SU-DHL-6 (cell line): ENCODE measurements at regions not wholly inside any gene's neighbourhood (a gene's known extent, or its start where the extent isn't known, plus 50 kb on each side); places are given as distances from the start of the nearest gene placed in this dataset.

Source experiments
- H2AFZ ChIP-seq: fragments of 200-600 bp; sonication (generic); 2 replicates; pipeline ENCODE4 v1.6.1; 2014; ENCODE audit warnings: low read depth, mild to moderate bottlenecking, moderate library complexity, mixed read lengths, antibody characterized with exemption, low read length; ENCODE audit not compliant: severe bottlenecking
- H3F3A ChIP-seq: fragments of 200-600 bp; shearing (Covaris generic); 2 replicates; pipeline ENCODE4 v1.6.0; 2016; ENCODE audit warnings: antibody characterized with exemption, mild to moderate bottlenecking; ENCODE audit not compliant: insufficient read depth
- H3K27ac ChIP-seq: fragments of 200-600 bp; sonication (generic); 2 replicates; pipeline ENCODE4 v1.5.1; 2016; ENCODE audit warnings: low read depth, mild to moderate bottlenecking, low read length, moderate library complexity, mixed read lengths
- H3K27me3 ChIP-seq: fragments of 200-600 bp; sonication (generic), shearing (Covaris generic); 2 replicates; pipeline ENCODE4 v1.6.0; 2014; ENCODE audit warnings: mild to moderate bottlenecking, low read length
- H3K36me3 ChIP-seq: fragments of 200-600 bp; sonication (generic); 2 replicates; pipeline ENCODE4 v1.6.1; 2014; ENCODE audit warnings: mild to moderate bottlenecking, low read length, mixed read lengths
- H3K4me2 ChIP-seq: fragments of 300-600, 200-600 bp; shearing (Covaris generic), sonication (generic); 2 replicates; pipeline ENCODE4 v1.6.0; 2014; ENCODE audit warnings: low read length, low read depth, mild to moderate bottlenecking; ENCODE audit not compliant: poor library complexity, severe bottlenecking
- H3K4me3 ChIP-seq: fragments of 200-600 bp; sonication (generic); 2 replicates; pipeline ENCODE4 v1.5.1; 2014; ENCODE audit warnings: antibody characterized with exemption, low read length, mild to moderate bottlenecking, mixed read lengths; ENCODE audit not compliant: insufficient read depth, poor library complexity, severe bottlenecking
- H3K79me2 ChIP-seq: fragments of 200-600 bp; sonication (generic); 2 replicates; pipeline ENCODE4 v1.6.1; 2014; ENCODE audit warnings: mild to moderate bottlenecking, low read length, moderate library complexity; ENCODE audit not compliant: insufficient read depth
- H3K9ac ChIP-seq: fragments of 200-600 bp; sonication (generic); 2 replicates; pipeline ENCODE4 v1.7.0; 2014; ENCODE audit warnings: mild to moderate bottlenecking, low read length
- H3K9me2 ChIP-seq: fragments of 200-600 bp; sonication (generic); replicated peaks from 2 replicates; pipeline ENCODE4 v1.6.1; 2014; ENCODE audit warnings: low read length; ENCODE audit not compliant: insufficient read depth
- H3K9me3 ChIP-seq: fragments of 200-600 bp; sonication (generic); 2 replicates; pipeline ENCODE4 v1.6.1; 2014; ENCODE audit warnings: low read length, mixed read lengths; ENCODE audit not compliant: insufficient read depth
- H4K20me1 ChIP-seq: fragments of 200-600 bp; sonication (generic); 2 replicates; pipeline ENCODE4 v1.6.1; 2014; ENCODE audit warnings: low read depth, mild to moderate bottlenecking, antibody characterized with exemption, low read length, moderate library complexity, mixed read lengths
- EZH2phosphoT487 ChIP-seq: fragments of 200-600 bp; sonication (generic), shearing (Covaris generic); conservative IDR thresholded peaks from 2 replicates; pipeline ENCODE4 v1.6.1; 2018; ENCODE audit warnings: mild to moderate bottlenecking, antibody characterized with exemption, low read length, moderate library complexity, mixed read lengths
- TF ChIP-seq, protein P1 (sequence below): fragments of 200-600 bp; sonication (generic); IDR thresholded peaks from one replicate; pipeline ENCODE4 v1.5.1; 2017; ENCODE audit warnings: antibody characterized with exemption, mild to moderate bottlenecking, low read length, moderate library complexity; ENCODE audit not compliant: insufficient read depth, poor library complexity, severe bottlenecking

DNA sequence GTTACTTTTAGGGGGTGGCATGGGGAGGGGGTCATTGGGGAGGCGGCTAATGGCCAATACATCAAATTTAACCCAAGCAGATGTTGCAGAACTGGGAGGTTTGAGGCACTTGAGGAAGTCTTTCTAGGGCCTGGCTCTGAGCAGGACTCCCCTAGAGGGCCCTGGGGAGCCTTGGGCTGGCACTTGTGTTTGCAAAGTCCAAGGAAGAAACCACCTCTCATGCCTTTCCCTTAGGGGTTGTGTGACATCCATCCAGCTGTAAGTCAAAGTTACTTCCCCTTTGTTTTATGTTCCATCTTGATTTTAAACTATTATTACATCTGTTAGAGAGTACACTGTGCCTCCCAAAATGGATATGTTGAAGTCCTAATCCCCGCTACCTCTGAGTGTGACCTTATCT, 159.9 kb downstream of the KATNAL1 start:
- Histone ChIP-seq H3K4me2 (no peak overlapping the region), H3K27ac (no peak overlapping the region), H3K79me2 (no peaks in the 10 kb centered on the region), H3K9ac (no peak overlapping the region), H4K20me1 (no peaks in the 10 kb centered on the region), H2AFZ (no peak overlapping the region), H3K27me3 (no peaks in the 10 kb centered on the region), H3F3A (no peaks in the 10 kb centered on the region), H3K4me3 (no peak overlapping the region), H3K9me2 (no peaks in the 10 kb centered on the region), H3K36me3 (no peaks in the 10 kb centered on the region), H3K9me3 (no peaks in the 10 kb centered on the region)
- TF ChIP-seq, protein P1, sequence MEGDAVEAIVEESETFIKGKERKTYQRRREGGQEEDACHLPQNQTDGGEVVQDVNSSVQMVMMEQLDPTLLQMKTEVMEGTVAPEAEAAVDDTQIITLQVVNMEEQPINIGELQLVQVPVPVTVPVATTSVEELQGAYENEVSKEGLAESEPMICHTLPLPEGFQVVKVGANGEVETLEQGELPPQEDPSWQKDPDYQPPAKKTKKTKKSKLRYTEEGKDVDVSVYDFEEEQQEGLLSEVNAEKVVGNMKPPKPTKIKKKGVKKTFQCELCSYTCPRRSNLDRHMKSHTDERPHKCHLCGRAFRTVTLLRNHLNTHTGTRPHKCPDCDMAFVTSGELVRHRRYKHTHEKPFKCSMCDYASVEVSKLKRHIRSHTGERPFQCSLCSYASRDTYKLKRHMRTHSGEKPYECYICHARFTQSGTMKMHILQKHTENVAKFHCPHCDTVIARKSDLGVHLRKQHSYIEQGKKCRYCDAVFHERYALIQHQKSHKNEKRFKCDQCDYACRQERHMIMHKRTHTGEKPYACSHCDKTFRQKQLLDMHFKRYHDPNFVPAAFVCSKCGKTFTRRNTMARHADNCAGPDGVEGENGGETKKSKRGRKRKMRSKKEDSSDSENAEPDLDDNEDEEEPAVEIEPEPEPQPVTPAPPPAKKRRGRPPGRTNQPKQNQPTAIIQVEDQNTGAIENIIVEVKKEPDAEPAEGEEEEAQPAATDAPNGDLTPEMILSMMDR, result no peak
- TF ChIP-seq EZH2phosphoT487, result no peak

DNA sequence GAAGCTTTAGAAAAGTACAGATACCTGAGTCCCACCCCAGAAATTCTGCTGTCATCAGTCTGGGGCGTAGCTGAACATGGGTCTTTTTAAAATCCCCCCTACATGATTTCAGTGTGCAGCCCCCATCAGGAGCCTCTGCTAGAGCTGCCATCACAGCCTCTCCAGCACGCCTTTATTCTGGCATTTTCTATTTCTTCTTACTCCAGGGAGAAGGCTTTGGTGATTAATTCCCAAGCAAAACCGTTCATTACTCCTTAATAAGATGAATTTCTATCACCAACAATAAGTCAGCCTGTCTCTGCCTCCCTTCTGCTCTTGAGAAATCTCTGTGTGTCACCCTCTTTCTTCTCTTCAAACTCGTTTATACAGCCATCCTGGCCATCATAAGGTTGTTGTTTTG, 160.3 kb downstream of the KATNAL1 start:
- Histone ChIP-seq H3K27ac (no peak overlapping the region), H3K4me3 (no peak overlapping the region), H3K4me2 (no peak overlapping the region), H3K79me2 (no peaks in the 10 kb centered on the region), H3K36me3 (no peaks in the 10 kb centered on the region), H3F3A (no peaks in the 10 kb centered on the region), H2AFZ (no peak overlapping the region), H3K9ac (no peak overlapping the region), H3K27me3 (no peaks in the 10 kb centered on the region), H3K9me3 (no peaks in the 10 kb centered on the region), H3K9me2 (no peaks in the 10 kb centered on the region), H4K20me1 (no peaks in the 10 kb centered on the region)
- TF ChIP-seq EZH2phosphoT487, result no peak
- TF ChIP-seq, protein P1, result no peak

DNA sequence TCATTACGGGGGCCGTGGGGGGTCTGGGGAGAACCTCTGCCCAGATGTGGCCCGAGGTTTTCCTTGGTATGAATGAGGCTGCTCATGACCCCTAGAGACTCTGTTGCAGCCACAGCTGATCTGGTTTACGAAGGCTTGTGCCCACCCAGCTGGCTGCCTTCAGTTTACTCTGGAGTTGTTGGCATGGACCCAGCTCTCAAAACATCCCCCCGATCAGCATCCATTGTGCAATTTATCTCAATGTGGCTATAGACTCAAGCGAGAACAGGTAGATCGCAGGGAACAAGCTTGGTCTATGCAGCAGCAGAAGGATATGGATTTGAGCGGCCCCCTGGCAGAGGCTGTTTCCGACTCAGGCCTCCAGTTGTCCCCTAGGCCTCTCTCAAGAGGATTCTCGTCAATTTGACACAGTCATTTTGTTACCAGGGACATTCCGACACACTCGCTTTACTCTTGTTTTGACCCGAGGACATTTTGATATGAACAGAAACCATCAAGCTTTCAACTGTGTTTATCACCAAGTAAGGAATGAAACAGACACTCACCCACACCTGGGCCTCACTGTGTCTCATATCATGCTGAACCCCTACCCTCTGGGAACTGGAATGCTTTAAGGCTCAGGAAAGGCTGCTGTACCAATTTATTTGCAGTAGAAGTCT, 161.5 kb downstream of the KATNAL1 start:
- Histone ChIP-seq H3F3A (no peaks in the 10 kb centered on the region), H3K79me2 (no peaks in the 10 kb centered on the region), H3K9me3 (no peaks in the 10 kb centered on the region), H4K20me1 (no peaks in the 10 kb centered on the region), H3K4me3 (no peak overlapping the region), H3K4me2 (no peak overlapping the region), H3K27ac (no peak overlapping the region), H3K27me3 (no peaks in the 10 kb centered on the region), H3K9ac (no peak overlapping the region), H2AFZ (no peak overlapping the region), H3K9me2 (no peaks in the 10 kb centered on the region), H3K36me3 (no peaks in the 10 kb centered on the region)
- TF ChIP-seq, protein P1, result no peak
- no peak for TF ChIP-seq EZH2phosphoT487
